Tibial nerve (tissue), 4 donors: ENCODE measurements at regions not wholly inside any gene's neighbourhood (a gene's known extent, or its start where the extent isn't known, plus 50 kb on each side); places are given as distances from the start of the nearest gene placed in this dataset.

ENCODE experiments used
- DNase-seq, 2 donors: peaks; one replicate each; pipeline ENCODE4 v3.0.0-alpha.2; 2019; ENCODE audit warnings: low spot score in 2 of 2
- H3K27ac ChIP-seq, 4 donors: fragments of 200-600 bp; sonication (generic) in 3 of 4; one replicate each; pipeline ENCODE4 v1.5.1; 2017 to 2019; ENCODE audit warnings: mild to moderate bottlenecking in 1 of 4
- H3K27me3 ChIP-seq, 2 donors: fragments of 200-600 bp; sonication (generic) in 1 of 2; one replicate each; pipeline versions ENCODE4 v1.5.1 to v1.6.0; 2017 to 2019
- H3K36me3 ChIP-seq, 3 donors: fragments of 200-600 bp; sonication (generic); one replicate each; pipeline ENCODE4 v1.5.1; 2018 to 2019
- H3K4me1 ChIP-seq, 4 donors: fragments of 200-600 bp; sonication (generic) in 3 of 4; one replicate each; pipeline ENCODE4 v1.5.1; 2017 to 2019
- H3K4me3 ChIP-seq, 4 donors: fragments of 200-600 bp; sonication (generic) in 3 of 4; one replicate each; pipeline ENCODE4 v1.5.1; 2017 to 2019; ENCODE audit warnings: mild to moderate bottlenecking in 1 of 4, moderate library complexity in 1 of 4
- H3K9me3 ChIP-seq, 4 donors: fragments of 200-600 bp; sonication (generic) in 3 of 4; one replicate each; pipeline ENCODE4 v1.5.1; 2017 to 2019
- CTCF ChIP-seq, 5 experiments: fragments of 200-600 bp in 3 of 5; fragments of 450-650 bp in 2 of 5; sonication (generic) in 3 of 5; IDR thresholded peaks; one replicate each; pipeline ENCODE4 v1.5.1; 2016 to 2019; ENCODE audit warnings: antibody characterized with exemption in 5 of 5, mild to moderate bottlenecking in 3 of 5, moderate library complexity in 2 of 5
- EP300 ChIP-seq, 2 donors: sonication (generic); formaldehyde crosslinking; IDR thresholded peaks; one replicate each; pipeline ENCODE4 v1.6.1; 2017; ENCODE audit warnings: antibody characterized with exemption in 2 of 2, mild to moderate bottlenecking in 1 of 2
- POLR2A ChIP-seq, 2 donors: fragments of 450-650 bp; IDR thresholded peaks; one replicate each; pipeline ENCODE4 v1.6.1; 2017; ENCODE audit warnings: antibody characterized with exemption in 2 of 2, mild to moderate bottlenecking in 2 of 2, moderate library complexity in 2 of 2
- WGBS, 2 donors: methylation state at CpG; one replicate each; pipeline ENCODE4 v1.1.5; 2018; 5-methylcytosine and 5-hydroxymethylcytosine counted together

- DNase-seq, result no peak
- H3K9me3 ChIP-seq, result peaks cover 0 to 11% (median 0%) of the 10 kb centered on the region in 4 donors
- 95% methylated on average over 5 of the region's 5 CpGs for WGBS, 2 donors
- no peaks in the 10 kb centered on the region for H3K36me3 ChIP-seq
- no peak overlapping the region for H3K27ac ChIP-seq
- peaks cover 0 to 13% (median 6%) of the 10 kb centered on the region in 4 donors for H3K4me1 ChIP-seq
- H3K27me3 ChIP-seq, result no peaks in the 10 kb centered on the region
- H3K4me3 ChIP-seq, result no peak overlapping the region
- TF ChIP-seq CTCF (IDR thresholded peaks at IDR 0.05), result no peak
- TF ChIP-seq EP300 (IDR thresholded peaks at IDR 0.05), result no peak
- no peak for TF ChIP-seq POLR2A (IDR thresholded peaks at IDR 0.05)
Measured at GRCh38 chr2:111654829-111655228, 229.2 kb downstream of the ANAPC1 start.

- Histone ChIP-seq H3K4me3 (no peak overlapping the region), H3K9me3 (peaks cover 0 to 8% (median 0%) of the 10 kb centered on the region in 4 donors), H3K27ac (no peak overlapping the region), H3K27me3 (no peaks in the 10 kb centered on the region), H3K4me1 (peaks cover 0 to 22% (median 7%) of the 10 kb centered on the region in 4 donors), H3K36me3 (no peaks in the 10 kb centered on the region)
- DNase-seq, result no peak
- WGBS, 2 donors, result 93 to 96% methylated on average over 9 of the region's 9 CpGs
- no peak for TF ChIP-seq EP300 (IDR thresholded peaks at IDR 0.05)
- no peak for TF ChIP-seq CTCF (IDR thresholded peaks at IDR 0.05)
- TF ChIP-seq POLR2A (IDR thresholded peaks at IDR 0.05), result no peak
Measured at GRCh38 chr2:111656436-111656835, 227.6 kb downstream of the ANAPC1 start.

- Histone ChIP-seq H3K4me3 (no peak overlapping the region), H3K9me3 (peaks cover 0 to 5% (median 0%) of the 10 kb centered on the region in 4 donors), H3K36me3 (no peaks in the 10 kb centered on the region), H3K27me3 (no peaks in the 10 kb centered on the region), H3K4me1 (peaks cover 0 to 24% (median 7%) of the 10 kb centered on the region in 4 donors), H3K27ac (no peak overlapping the region)
- WGBS, 2 donors, result 83 to 90% methylated on average over 11 of the region's 11 CpGs
- TF ChIP-seq EP300 (IDR thresholded peaks at IDR 0.05) (no peak), POLR2A (IDR thresholded peaks at IDR 0.05) (no peak), CTCF (IDR thresholded peaks at IDR 0.05) (no peak)
- no peak for DNase-seq
Measured at GRCh38 chr2:111656894-111657293, 227.1 kb downstream of the ANAPC1 start.

- H3K4me1 ChIP-seq, result peaks cover 0 to 29% (median 7%) of the 10 kb centered on the region in 4 donors
- no peak overlapping the region for H3K27ac ChIP-seq
- DNase-seq, result no peak
- H3K36me3 ChIP-seq, result no peaks in the 10 kb centered on the region
- H3K9me3 ChIP-seq, result no peaks in the 10 kb centered on the region
- H3K4me3 ChIP-seq, result no peak overlapping the region
- TF ChIP-seq CTCF (IDR thresholded peaks at IDR 0.05), result no peak
- TF ChIP-seq POLR2A (IDR thresholded peaks at IDR 0.05), result no peak
- no peak for TF ChIP-seq EP300 (IDR thresholded peaks at IDR 0.05)
- WGBS, 2 donors, result 95 to 96% methylated on average over 8 of the region's 8 CpGs
- no peaks in the 10 kb centered on the region for H3K27me3 ChIP-seq
Measured at GRCh38 chr2:111657351-111657975, 226.5 kb downstream of the ANAPC1 start.

- peak; percentile 70 to 82 for DNase-seq
- Histone ChIP-seq H3K27ac (peak overlapping the region; percentile 11 to 82 (median 50)), H3K4me1 (peaks cover 0 to 38% (median 10%) of the 10 kb centered on the region in 4 donors), H3K27me3 (no peaks in the 10 kb centered on the region), H3K4me3 (no peak overlapping the region), H3K9me3 (no peaks in the 10 kb centered on the region), H3K36me3 (no peaks in the 10 kb centered on the region)
- WGBS, 2 donors, result 58 to 67% methylated on average over 13 of the region's 13 CpGs
- no peak for TF ChIP-seq CTCF (IDR thresholded peaks at IDR 0.05)
- TF ChIP-seq POLR2A (IDR thresholded peaks at IDR 0.05), result no peak
- TF ChIP-seq EP300 (IDR thresholded peaks at IDR 0.05), result peak; percentile 57 to 88
Measured at GRCh38 chr2:111659361-111660333, 224.3 kb downstream of the ANAPC1 start.
